Ovary (tissue), 3 donors: ENCODE measurements at regions not wholly inside any gene's neighbourhood (a gene's known extent, or its start where the extent isn't known, plus 50 kb on each side); places are given as distances from the start of the nearest gene placed in this dataset.

ENCODE experiments used
- EP300 ChIP-seq: sonication (generic); formaldehyde crosslinking; IDR thresholded peaks from one replicate; pipeline ENCODE4 v1.6.1; 2017; ENCODE audit warnings: antibody characterized with exemption
- POLR2A ChIP-seq: fragments of 450-650 bp; IDR thresholded peaks from one replicate; pipeline ENCODE4 v1.6.1; 2017; ENCODE audit warnings: antibody characterized with exemption, mild to moderate bottlenecking, moderate library complexity
- TF ChIP-seq, protein P1 (sequence below), 3 donors: fragments of 450-650 bp in 2 of 3; fragments of 200-600 bp in 1 of 3; IDR thresholded peaks; one replicate each; pipeline versions ENCODE4 v1.5.1 to v1.8.0; 2016 to 2022; ENCODE audit warnings: antibody characterized with exemption in 3 of 3, mild to moderate bottlenecking in 1 of 3
- donor health status: DM: no; HTN: no; CAD: no.

DNA sequence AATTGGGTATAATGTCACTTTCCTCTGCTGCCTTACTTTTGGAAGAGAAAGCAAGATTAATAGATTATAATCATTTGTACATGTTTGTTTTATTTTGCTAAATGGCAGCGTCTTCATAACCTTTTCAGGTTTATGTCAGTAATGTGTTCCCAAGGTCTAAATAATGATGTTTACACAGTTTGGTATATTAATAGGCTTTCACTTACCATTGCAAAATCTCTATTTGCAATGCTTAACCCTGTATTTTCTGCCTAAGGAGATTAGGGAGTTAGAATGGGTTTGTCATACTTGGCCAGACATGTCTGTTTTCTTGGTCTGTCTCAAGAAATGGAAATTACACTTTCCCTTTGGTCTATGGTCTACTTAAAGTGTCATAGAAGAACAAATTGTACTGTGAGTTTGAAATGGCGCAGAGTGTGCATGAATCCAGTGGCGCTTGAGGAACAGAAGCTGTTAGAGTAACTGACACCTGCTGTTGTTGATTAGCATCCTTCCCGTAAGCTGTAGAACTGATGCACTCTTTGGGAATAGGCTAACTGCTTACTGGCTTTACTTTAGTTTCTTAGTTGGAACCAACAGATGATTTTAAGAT, 261.1 kb downstream of the SAMD5 start:
- TF ChIP-seq, protein P1, sequence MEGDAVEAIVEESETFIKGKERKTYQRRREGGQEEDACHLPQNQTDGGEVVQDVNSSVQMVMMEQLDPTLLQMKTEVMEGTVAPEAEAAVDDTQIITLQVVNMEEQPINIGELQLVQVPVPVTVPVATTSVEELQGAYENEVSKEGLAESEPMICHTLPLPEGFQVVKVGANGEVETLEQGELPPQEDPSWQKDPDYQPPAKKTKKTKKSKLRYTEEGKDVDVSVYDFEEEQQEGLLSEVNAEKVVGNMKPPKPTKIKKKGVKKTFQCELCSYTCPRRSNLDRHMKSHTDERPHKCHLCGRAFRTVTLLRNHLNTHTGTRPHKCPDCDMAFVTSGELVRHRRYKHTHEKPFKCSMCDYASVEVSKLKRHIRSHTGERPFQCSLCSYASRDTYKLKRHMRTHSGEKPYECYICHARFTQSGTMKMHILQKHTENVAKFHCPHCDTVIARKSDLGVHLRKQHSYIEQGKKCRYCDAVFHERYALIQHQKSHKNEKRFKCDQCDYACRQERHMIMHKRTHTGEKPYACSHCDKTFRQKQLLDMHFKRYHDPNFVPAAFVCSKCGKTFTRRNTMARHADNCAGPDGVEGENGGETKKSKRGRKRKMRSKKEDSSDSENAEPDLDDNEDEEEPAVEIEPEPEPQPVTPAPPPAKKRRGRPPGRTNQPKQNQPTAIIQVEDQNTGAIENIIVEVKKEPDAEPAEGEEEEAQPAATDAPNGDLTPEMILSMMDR (IDR thresholded peaks at IDR 0.05): no peak
- TF ChIP-seq POLR2A (no peak), EP300 (no peak)
